Right atrium auricular region (tissue), 2 donors: ENCODE measurements at regions not wholly inside any gene's neighbourhood (a gene's known extent, or its start where the extent isn't known, plus 50 kb on each side); places are given as distances from the start of the nearest gene placed in this dataset.

ENCODE experiments used
- DNase-seq: peaks from one replicate; pipeline ENCODE4 v3.0.0-alpha.2; 2019; ENCODE audit warnings: low spot score
- H3K27ac ChIP-seq, 2 donors: fragments of 200-600 bp; sonication (generic); 1 replicate in 1 of 2; 2 replicates in 1 of 2; pipeline ENCODE4 v1.5.1; 2016 to 2019
- H3K27me3 ChIP-seq, 2 donors: fragments of 200-600 bp; sonication (generic); one replicate each; pipeline versions ENCODE4 v1.5.1 to v1.6.0; 2017 to 2019
- H3K36me3 ChIP-seq: fragments of 200-600 bp; sonication (generic); one replicate; pipeline ENCODE4 v1.5.1; 2016
- H3K4me1 ChIP-seq, 2 donors: fragments of 200-600 bp; sonication (generic); one replicate each; pipeline versions ENCODE4 v1.5.1 to v1.6.0; 2017 to 2019
- H3K4me3 ChIP-seq, 2 donors: fragments of 200-600 bp; sonication (generic); 1 replicate in 1 of 2; 2 replicates in 1 of 2; pipeline ENCODE4 v1.5.1; 2017 to 2019; ENCODE audit warnings: mild to moderate bottlenecking in 1 of 2, moderate library complexity in 1 of 2
- H3K9me3 ChIP-seq, 2 donors: fragments of 200-600 bp; sonication (generic); one replicate each; pipeline ENCODE4 v1.5.1; 2019
- CTCF ChIP-seq, 2 donors: fragments of 200-600 bp; sonication (generic); IDR thresholded peaks; one replicate each; pipeline ENCODE4 v1.5.1; 2019; ENCODE audit warnings: antibody characterized with exemption in 2 of 2

- no peak for DNase-seq
- H3K36me3 ChIP-seq: no peaks in the 10 kb centered on the region
- no peaks in the 10 kb centered on the region for H3K27me3 ChIP-seq
- no peak for TF ChIP-seq CTCF (IDR thresholded peaks at IDR 0.05)
- no peak overlapping the region for H3K27ac ChIP-seq
- peaks cover 0 to 7% of the 10 kb centered on the region in 2 donors for H3K9me3 ChIP-seq
- no peaks in the 10 kb centered on the region for H3K4me1 ChIP-seq
- no peak overlapping the region for H3K4me3 ChIP-seq
These were observed 248.0 kb upstream of the SFRP2 start for GRCh38 chr4:154036856-154037255.

- peaks cover 0 to 12% of the 10 kb centered on the region in 2 donors for H3K9me3 ChIP-seq
- no peak overlapping the region for H3K4me3 ChIP-seq
These were observed 246.5 kb upstream of the SFRP2 start for GRCh38 chr4:154035341-154035740.

GRCh38 chr4:154033921-154034320 lies 245.0 kb upstream of the SFRP2 start:
- no peaks in the 10 kb centered on the region for H3K27me3 ChIP-seq
- no peak overlapping the region for H3K4me3 ChIP-seq
- no peaks in the 10 kb centered on the region for H3K4me1 ChIP-seq
- no peaks in the 10 kb centered on the region for H3K36me3 ChIP-seq
- no peak overlapping the region for H3K27ac ChIP-seq
- no peak for TF ChIP-seq CTCF (IDR thresholded peaks at IDR 0.05)
- DNase-seq: no peak
- H3K9me3 ChIP-seq: peaks cover 0 to 12% of the 10 kb centered on the region in 2 donors

More at GRCh38 chr4:154035341-154035740, 246.5 kb upstream of the SFRP2 start:
- H3K27ac ChIP-seq: no peak overlapping the region
- no peak for DNase-seq
- H3K27me3 ChIP-seq: no peaks in the 10 kb centered on the region
- TF ChIP-seq CTCF (IDR thresholded peaks at IDR 0.05): no peak
- no peaks in the 10 kb centered on the region for H3K4me1 ChIP-seq
- no peaks in the 10 kb centered on the region for H3K36me3 ChIP-seq

- Histone ChIP-seq H3K27ac (no peak overlapping the region), H3K36me3 (no peaks in the 10 kb centered on the region), H3K4me1 (no peaks in the 10 kb centered on the region), H3K27me3 (no peaks in the 10 kb centered on the region), H3K4me3 (no peak overlapping the region), H3K9me3 (peaks cover 0 to 12% of the 10 kb centered on the region in 2 donors)
- no peak for TF ChIP-seq CTCF (IDR thresholded peaks at IDR 0.05)
- DNase-seq: no peak
These were observed 244.0 kb upstream of the SFRP2 start for GRCh38 chr4:154032914-154033313.

- TF ChIP-seq CTCF (IDR thresholded peaks at IDR 0.05): no peak
These were observed 241.9 kb upstream of the SFRP2 start for GRCh38 chr4:154030746-154031145.

GRCh38 chr4:154030152-154030551 lies 241.3 kb upstream of the SFRP2 start:
- Histone ChIP-seq H3K27me3 (no peaks in the 10 kb centered on the region), H3K4me3 (no peak overlapping the region), H3K9me3 (peaks cover 0 to 12% of the 10 kb centered on the region in 2 donors), H3K36me3 (no peaks in the 10 kb centered on the region), H3K27ac (no peak overlapping the region), H3K4me1 (no peaks in the 10 kb centered on the region)
- no peak for TF ChIP-seq CTCF (IDR thresholded peaks at IDR 0.05)
- no peak for DNase-seq

More at GRCh38 chr4:154030746-154031145, 241.9 kb upstream of the SFRP2 start:
- H3K4me3 ChIP-seq: no peak overlapping the region
- no peak for DNase-seq
- H3K4me1 ChIP-seq: no peaks in the 10 kb centered on the region
- no peaks in the 10 kb centered on the region for H3K27me3 ChIP-seq
- H3K36me3 ChIP-seq: no peaks in the 10 kb centered on the region
- no peak overlapping the region for H3K27ac ChIP-seq
- peaks cover 0 to 12% of the 10 kb centered on the region in 2 donors for H3K9me3 ChIP-seq
